Liver (tissue), 8 donors: ENCODE measurements at regions not wholly inside any gene's neighbourhood (a gene's known extent, or its start where the extent isn't known, plus 50 kb on each side); places are given as distances from the start of the nearest gene placed in this dataset.

Experiments used
- DNase-seq: peaks from one replicate; pipeline ENCODE4 v3.0.0-alpha.2; 2017; ENCODE audit warnings: low spot score
- H3K27ac ChIP-seq, 2 donors: one replicate each; pipeline ENCODE4 v1.7.0; 2013; ENCODE audit warnings: inconsistent platforms in 2 of 2, low read length in 2 of 2, control low read depth in 1 of 2, low read depth in 1 of 2, mild to moderate bottlenecking in 1 of 2
- H3K27me3 ChIP-seq, 4 donors: one replicate each; pipeline versions ENCODE4 v1.6.1 to v1.7.0; 2013; ENCODE audit warnings: low read length in 3 of 4, inconsistent platforms in 1 of 4, mild to moderate bottlenecking in 1 of 4, moderate library complexity in 1 of 4; ENCODE audit not compliant: control insufficient read depth in 4 of 4, insufficient read depth in 4 of 4
- H3K36me3 ChIP-seq, 4 donors: one replicate each; pipeline versions ENCODE4 v1.6.1 to v1.7.0; 2013; ENCODE audit warnings: low read length in 3 of 4, mild to moderate bottlenecking in 3 of 4, low read depth in 1 of 4, moderate library complexity in 1 of 4; ENCODE audit not compliant: control insufficient read depth in 4 of 4, insufficient read depth in 3 of 4
- H3K4me1 ChIP-seq, 4 donors: one replicate each; pipeline versions ENCODE4 v1.6.1 to v1.7.0; 2013; ENCODE audit warnings: low read length in 3 of 4, mild to moderate bottlenecking in 3 of 4, moderate library complexity in 1 of 4; ENCODE audit not compliant: control insufficient read depth in 4 of 4, insufficient read depth in 4 of 4
- H3K4me3 ChIP-seq, 3 donors: one replicate each; pipeline versions ENCODE4 v1.6.1 to v1.7.0; 2013; ENCODE audit warnings: low read length in 3 of 3, control low read depth in 1 of 3, low read depth in 1 of 3, mild to moderate bottlenecking in 1 of 3
- H3K9ac ChIP-seq, 2 donors: one replicate each; pipeline ENCODE4 v1.7.0; 2013; ENCODE audit warnings: low read length in 2 of 2, mild to moderate bottlenecking in 2 of 2, moderate library complexity in 2 of 2, control low read depth in 1 of 2, low read depth in 1 of 2
- H3K9me3 ChIP-seq, 4 donors: one replicate each; pipeline versions ENCODE4 v1.6.1 to v1.7.0; 2013; ENCODE audit warnings: low read length in 3 of 4; ENCODE audit not compliant: control insufficient read depth in 4 of 4
- EGR1 ChIP-seq, 2 donors: IDR thresholded peaks; 2 replicates each; pipeline ENCODE4 v1.6.1; 2016 to 2018; ENCODE audit warnings: antibody characterized with exemption in 2 of 2, low read depth in 2 of 2
- FOXA1 ChIP-seq: IDR thresholded peaks from 2 replicates; pipeline ENCODE4 v1.6.1; 2016; ENCODE audit warnings: antibody characterized with exemption
- FOXA2 ChIP-seq: IDR thresholded peaks from 2 replicates; pipeline ENCODE4 v1.6.1; 2016; ENCODE audit warnings: antibody characterized with exemption
- GABPA ChIP-seq, 2 donors: IDR thresholded peaks in 1 of 2; conservative IDR thresholded peaks in 1 of 2; 2 replicates each; pipeline ENCODE4 v1.6.1; 2016; ENCODE audit warnings: antibody characterized with exemption in 2 of 2, mild to moderate bottlenecking in 1 of 2, moderate library complexity in 1 of 2
- HNF4A ChIP-seq, 2 donors: conservative IDR thresholded peaks; 2 replicates each; pipeline ENCODE4 v1.6.1; 2016; ENCODE audit warnings: antibody characterized with exemption in 2 of 2, mild to moderate bottlenecking in 2 of 2
- HNF4G ChIP-seq: IDR thresholded peaks from 2 replicates; pipeline ENCODE4 v1.6.1; 2016; ENCODE audit warnings: antibody characterized with exemption
- JUND ChIP-seq, 2 donors: IDR thresholded peaks; 2 replicates each; pipeline ENCODE4 v1.6.1; 2016; ENCODE audit warnings: antibody characterized with exemption in 2 of 2
- NR2F2 ChIP-seq: IDR thresholded peaks from 2 replicates; pipeline ENCODE4 v1.6.1; 2016; ENCODE audit warnings: antibody characterized with exemption
- RAD21 ChIP-seq, 2 donors: IDR thresholded peaks; 2 replicates each; pipeline ENCODE4 v1.6.1; 2016; ENCODE audit warnings: antibody characterized with exemption in 2 of 2, mild to moderate bottlenecking in 2 of 2
- RXRA ChIP-seq, 2 donors: IDR thresholded peaks; 2 replicates each; pipeline ENCODE4 v1.6.1; 2017 to 2018; ENCODE audit warnings: antibody characterized with exemption in 2 of 2, mild to moderate bottlenecking in 1 of 2
- SP1 ChIP-seq: IDR thresholded peaks from 2 replicates; pipeline ENCODE4 v1.6.1; 2018; ENCODE audit warnings: antibody characterized with exemption, mild to moderate bottlenecking
- TAF1 ChIP-seq: conservative IDR thresholded peaks from 2 replicates; pipeline ENCODE4 v1.6.1; 2016; ENCODE audit warnings: antibody characterized with exemption, mild to moderate bottlenecking
- YY1 ChIP-seq: IDR thresholded peaks from 2 replicates; pipeline ENCODE4 v1.6.1; 2016; ENCODE audit warnings: antibody characterized with exemption, mild to moderate bottlenecking
- WGBS: extraction: QIAGEN DNeasy Blood & Tissue Kit; methylation state at CpG from one replicate; pipeline ENCODE4 v1.1.7; 2013; 5-methylcytosine and 5-hydroxymethylcytosine counted together
- TF ChIP-seq, protein P1 (sequence below): IDR thresholded peaks from 2 replicates; pipeline ENCODE4 v1.6.1; 2016; ENCODE audit warnings: antibody characterized with exemption
- TF ChIP-seq, protein P2 (sequence below): IDR thresholded peaks from 2 replicates; pipeline ENCODE4 v1.6.1; 2016; ENCODE audit warnings: antibody characterized with exemption
- TF ChIP-seq, protein P3 (sequence below): IDR thresholded peaks from 2 replicates; pipeline ENCODE4 v1.6.1; 2016; ENCODE audit warnings: antibody characterized with exemption
- TF ChIP-seq, protein P4 (sequence below): IDR thresholded peaks from 2 replicates; pipeline ENCODE4 v1.6.1; 2016; ENCODE audit warnings: antibody characterized with exemption, mild to moderate bottlenecking
- TF ChIP-seq, protein P5 (sequence below): fragments of 150-350 bp; IDR thresholded peaks from 2 replicates; pipeline ENCODE4 v1.5.1; 2017; ENCODE audit warnings: improper control_type of control experiment, low read depth, low read length; ENCODE audit not compliant: missing input control
- donor health status: healthy.
- donor health status: healthy.
- donor health status: healthy.
- donor health status: healthy.
- donor health status: healthy.

DNA sequence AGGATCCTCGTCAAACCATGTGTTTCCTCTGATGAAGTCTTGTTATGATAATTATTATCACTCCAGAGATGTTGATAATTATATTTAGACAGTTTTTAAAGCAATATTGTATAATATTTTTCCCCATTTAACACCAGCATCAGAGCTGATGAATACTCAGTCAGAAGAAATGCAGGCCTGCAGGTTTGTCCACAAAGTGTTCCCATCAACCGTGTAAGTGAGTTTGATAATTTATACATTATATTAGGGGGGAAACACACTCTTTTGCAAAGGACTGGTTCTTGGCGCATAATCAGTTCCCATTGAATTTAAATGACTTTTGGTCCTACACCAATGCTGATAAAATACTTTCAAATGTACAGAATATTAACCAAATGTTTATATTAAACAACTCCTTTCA lies 454.8 kb downstream of the TOX3 start:
- H3K36me3 ChIP-seq, result no peaks in the 10 kb centered on the region

DNA sequence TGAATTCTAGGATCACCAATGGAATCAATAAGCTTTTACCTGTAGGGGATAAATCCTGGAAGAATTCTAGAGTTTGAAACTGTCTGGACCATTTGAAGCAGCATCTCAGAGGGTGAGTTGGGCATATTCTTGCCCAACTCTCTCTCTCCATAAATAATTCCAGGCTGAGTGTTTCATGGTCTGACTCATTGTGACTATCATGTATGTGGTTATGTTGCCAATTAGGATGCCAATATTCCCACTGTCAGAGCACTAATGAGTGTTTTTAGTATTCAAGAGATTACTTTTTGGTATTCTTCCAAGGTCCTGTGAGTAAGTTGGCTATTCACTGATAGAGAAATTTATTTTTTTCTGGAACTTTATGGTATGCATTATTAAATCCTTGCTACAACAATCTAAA lies 456.9 kb downstream of the TOX3 start:
- Histone ChIP-seq H3K27ac (no peak overlapping the region), H3K36me3 (no peaks in the 10 kb centered on the region), H3K4me1 (no peaks in the 10 kb centered on the region), H3K4me3 (no peak overlapping the region), H3K27me3 (peaks cover 0 to 2% (median 0%) of the 10 kb centered on the region in 4 donors), H3K9me3 (no peaks in the 10 kb centered on the region), H3K9ac (no peak overlapping the region)
- DNase-seq, result no peak
- TF ChIP-seq HNF4A (conservative IDR thresholded peaks at IDR 0.05) (no peak), EGR1 (IDR thresholded peaks at IDR 0.05; ENCODE audit: low read depth in 2 of 2) (no peak), JUND (IDR thresholded peaks at IDR 0.05) (no peak), TAF1 (no peak), RXRA (IDR thresholded peaks at IDR 0.05) (no peak), HNF4G (no peak), YY1 (no peak), NR2F2 (no peak), FOXA2 (no peak)
- TF ChIP-seq, protein P1, sequence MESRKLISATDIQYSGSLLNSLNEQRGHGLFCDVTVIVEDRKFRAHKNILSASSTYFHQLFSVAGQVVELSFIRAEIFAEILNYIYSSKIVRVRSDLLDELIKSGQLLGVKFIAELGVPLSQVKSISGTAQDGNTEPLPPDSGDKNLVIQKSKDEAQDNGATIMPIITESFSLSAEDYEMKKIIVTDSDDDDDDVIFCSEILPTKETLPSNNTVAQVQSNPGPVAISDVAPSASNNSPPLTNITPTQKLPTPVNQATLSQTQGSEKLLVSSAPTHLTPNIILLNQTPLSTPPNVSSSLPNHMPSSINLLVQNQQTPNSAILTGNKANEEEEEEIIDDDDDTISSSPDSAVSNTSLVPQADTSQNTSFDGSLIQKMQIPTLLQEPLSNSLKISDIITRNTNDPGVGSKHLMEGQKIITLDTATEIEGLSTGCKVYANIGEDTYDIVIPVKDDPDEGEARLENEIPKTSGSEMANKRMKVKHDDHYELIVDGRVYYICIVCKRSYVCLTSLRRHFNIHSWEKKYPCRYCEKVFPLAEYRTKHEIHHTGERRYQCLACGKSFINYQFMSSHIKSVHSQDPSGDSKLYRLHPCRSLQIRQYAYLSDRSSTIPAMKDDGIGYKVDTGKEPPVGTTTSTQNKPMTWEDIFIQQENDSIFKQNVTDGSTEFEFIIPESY, result no peak
- TF ChIP-seq, protein P2, sequence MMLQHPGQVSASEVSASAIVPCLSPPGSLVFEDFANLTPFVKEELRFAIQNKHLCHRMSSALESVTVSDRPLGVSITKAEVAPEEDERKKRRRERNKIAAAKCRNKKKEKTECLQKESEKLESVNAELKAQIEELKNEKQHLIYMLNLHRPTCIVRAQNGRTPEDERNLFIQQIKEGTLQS, result no peak

More for the DNA sequence above, 454.8 kb downstream of the TOX3 start:
- Histone ChIP-seq H3K4me1 (no peaks in the 10 kb centered on the region), H3K27ac (no peak overlapping the region), H3K9me3 (no peaks in the 10 kb centered on the region), H3K4me3 (no peak overlapping the region), H3K27me3 (peaks cover 0 to 4% (median 0%) of the 10 kb centered on the region in 4 donors), H3K9ac (no peak overlapping the region)
- WGBS, result 88% methylated on average over 3 of the region's 3 CpGs
- no peak for DNase-seq
- TF ChIP-seq, protein P1, result no peak
- TF ChIP-seq FOXA1 (no peak), FOXA2 (no peak), HNF4G (no peak), RAD21 (IDR thresholded peaks at IDR 0.05) (no peak), SP1 (no peak), HNF4A (conservative IDR thresholded peaks at IDR 0.05) (no peak), JUND (IDR thresholded peaks at IDR 0.05) (no peak), TAF1 (no peak), GABPA (IDR thresholded peaks at IDR 0.05 in 1 of 2, conservative IDR thresholded peaks at IDR 0.05 in 1 of 2) (no peak)
- TF ChIP-seq, protein P3, sequence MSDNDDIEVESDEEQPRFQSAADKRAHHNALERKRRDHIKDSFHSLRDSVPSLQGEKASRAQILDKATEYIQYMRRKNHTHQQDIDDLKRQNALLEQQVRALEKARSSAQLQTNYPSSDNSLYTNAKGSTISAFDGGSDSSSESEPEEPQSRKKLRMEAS, result no peak
- TF ChIP-seq, protein P4, sequence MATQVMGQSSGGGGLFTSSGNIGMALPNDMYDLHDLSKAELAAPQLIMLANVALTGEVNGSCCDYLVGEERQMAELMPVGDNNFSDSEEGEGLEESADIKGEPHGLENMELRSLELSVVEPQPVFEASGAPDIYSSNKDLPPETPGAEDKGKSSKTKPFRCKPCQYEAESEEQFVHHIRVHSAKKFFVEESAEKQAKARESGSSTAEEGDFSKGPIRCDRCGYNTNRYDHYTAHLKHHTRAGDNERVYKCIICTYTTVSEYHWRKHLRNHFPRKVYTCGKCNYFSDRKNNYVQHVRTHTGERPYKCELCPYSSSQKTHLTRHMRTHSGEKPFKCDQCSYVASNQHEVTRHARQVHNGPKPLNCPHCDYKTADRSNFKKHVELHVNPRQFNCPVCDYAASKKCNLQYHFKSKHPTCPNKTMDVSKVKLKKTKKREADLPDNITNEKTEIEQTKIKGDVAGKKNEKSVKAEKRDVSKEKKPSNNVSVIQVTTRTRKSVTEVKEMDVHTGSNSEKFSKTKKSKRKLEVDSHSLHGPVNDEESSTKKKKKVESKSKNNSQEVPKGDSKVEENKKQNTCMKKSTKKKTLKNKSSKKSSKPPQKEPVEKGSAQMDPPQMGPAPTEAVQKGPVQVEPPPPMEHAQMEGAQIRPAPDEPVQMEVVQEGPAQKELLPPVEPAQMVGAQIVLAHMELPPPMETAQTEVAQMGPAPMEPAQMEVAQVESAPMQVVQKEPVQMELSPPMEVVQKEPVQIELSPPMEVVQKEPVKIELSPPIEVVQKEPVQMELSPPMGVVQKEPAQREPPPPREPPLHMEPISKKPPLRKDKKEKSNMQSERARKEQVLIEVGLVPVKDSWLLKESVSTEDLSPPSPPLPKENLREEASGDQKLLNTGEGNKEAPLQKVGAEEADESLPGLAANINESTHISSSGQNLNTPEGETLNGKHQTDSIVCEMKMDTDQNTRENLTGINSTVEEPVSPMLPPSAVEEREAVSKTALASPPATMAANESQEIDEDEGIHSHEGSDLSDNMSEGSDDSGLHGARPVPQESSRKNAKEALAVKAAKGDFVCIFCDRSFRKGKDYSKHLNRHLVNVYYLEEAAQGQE, result no peak
- TF ChIP-seq, protein P5, sequence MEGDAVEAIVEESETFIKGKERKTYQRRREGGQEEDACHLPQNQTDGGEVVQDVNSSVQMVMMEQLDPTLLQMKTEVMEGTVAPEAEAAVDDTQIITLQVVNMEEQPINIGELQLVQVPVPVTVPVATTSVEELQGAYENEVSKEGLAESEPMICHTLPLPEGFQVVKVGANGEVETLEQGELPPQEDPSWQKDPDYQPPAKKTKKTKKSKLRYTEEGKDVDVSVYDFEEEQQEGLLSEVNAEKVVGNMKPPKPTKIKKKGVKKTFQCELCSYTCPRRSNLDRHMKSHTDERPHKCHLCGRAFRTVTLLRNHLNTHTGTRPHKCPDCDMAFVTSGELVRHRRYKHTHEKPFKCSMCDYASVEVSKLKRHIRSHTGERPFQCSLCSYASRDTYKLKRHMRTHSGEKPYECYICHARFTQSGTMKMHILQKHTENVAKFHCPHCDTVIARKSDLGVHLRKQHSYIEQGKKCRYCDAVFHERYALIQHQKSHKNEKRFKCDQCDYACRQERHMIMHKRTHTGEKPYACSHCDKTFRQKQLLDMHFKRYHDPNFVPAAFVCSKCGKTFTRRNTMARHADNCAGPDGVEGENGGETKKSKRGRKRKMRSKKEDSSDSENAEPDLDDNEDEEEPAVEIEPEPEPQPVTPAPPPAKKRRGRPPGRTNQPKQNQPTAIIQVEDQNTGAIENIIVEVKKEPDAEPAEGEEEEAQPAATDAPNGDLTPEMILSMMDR, result no peak
- TF ChIP-seq, protein P2, result no peak
